ENCODE measurements at regions not wholly inside any gene's neighbourhood (a gene's known extent, or its start where the extent isn't known, plus 50 kb on each side); places are given as distances from the start of the nearest gene placed in this dataset.

- TF ChIP-seq POLR2A (IDR thresholded peaks at IDR 0.05) (no peak), POLR2AphosphoS5 (IDR thresholded peaks at IDR 0.05) (no peak)
- TF ChIP-seq, protein P1, sequence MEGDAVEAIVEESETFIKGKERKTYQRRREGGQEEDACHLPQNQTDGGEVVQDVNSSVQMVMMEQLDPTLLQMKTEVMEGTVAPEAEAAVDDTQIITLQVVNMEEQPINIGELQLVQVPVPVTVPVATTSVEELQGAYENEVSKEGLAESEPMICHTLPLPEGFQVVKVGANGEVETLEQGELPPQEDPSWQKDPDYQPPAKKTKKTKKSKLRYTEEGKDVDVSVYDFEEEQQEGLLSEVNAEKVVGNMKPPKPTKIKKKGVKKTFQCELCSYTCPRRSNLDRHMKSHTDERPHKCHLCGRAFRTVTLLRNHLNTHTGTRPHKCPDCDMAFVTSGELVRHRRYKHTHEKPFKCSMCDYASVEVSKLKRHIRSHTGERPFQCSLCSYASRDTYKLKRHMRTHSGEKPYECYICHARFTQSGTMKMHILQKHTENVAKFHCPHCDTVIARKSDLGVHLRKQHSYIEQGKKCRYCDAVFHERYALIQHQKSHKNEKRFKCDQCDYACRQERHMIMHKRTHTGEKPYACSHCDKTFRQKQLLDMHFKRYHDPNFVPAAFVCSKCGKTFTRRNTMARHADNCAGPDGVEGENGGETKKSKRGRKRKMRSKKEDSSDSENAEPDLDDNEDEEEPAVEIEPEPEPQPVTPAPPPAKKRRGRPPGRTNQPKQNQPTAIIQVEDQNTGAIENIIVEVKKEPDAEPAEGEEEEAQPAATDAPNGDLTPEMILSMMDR (IDR thresholded peaks at IDR 0.05), result no peak
Observed at GRCh38 chr18:1806884-1807615, 764.3 kb downstream of the METTL4 start.

All from stomach (tissue), 4 donors.